PFSK-1 (cell line): ENCODE measurements at regions not wholly inside any gene's neighbourhood (a gene's known extent, or its start where the extent isn't known, plus 50 kb on each side); places are given as distances from the start of the nearest gene placed in this dataset.

Experiments
- FOXP2 ChIP-seq: optimal IDR thresholded peaks from 2 replicates; pipeline ENCODE3; 2011; ENCODE audit warnings: borderline replicate concordance, control low read depth, inconsistent platforms; ENCODE audit not compliant: insufficient read depth; ENCODE audit errors: extremely low read length, extremely low read depth
- POLR2AphosphoS5 ChIP-seq: IDR thresholded peaks from 2 replicates; pipeline ENCODE4 v1.6.1; 2012; ENCODE audit warnings: low read depth, mild to moderate bottlenecking, control low read depth, low read length, moderate library complexity
- SIN3A ChIP-seq: IDR thresholded peaks from 2 replicates; pipeline ENCODE4 v1.6.1; 2012; ENCODE audit warnings: mild to moderate bottlenecking, low read length, moderate library complexity, borderline replicate concordance; ENCODE audit not compliant: insufficient read depth
- TF ChIP-seq, protein P1 (sequence below), 2 experiments: IDR thresholded peaks; 2 replicates each; pipeline versions ENCODE4 v1.6.1 to v1.8.0; 2011 to 2012; ENCODE audit warnings: low read depth in 2 of 2, low read length in 2 of 2, control low read depth in 1 of 2, inconsistent platforms in 1 of 2, mild to moderate bottlenecking in 1 of 2, moderate library complexity in 1 of 2; ENCODE audit not compliant: insufficient read depth in 1 of 2

GRCh38 chr16:47777220-47777619 lies 316.1 kb downstream of the PHKB start:
- TF ChIP-seq POLR2AphosphoS5, result no peak
- TF ChIP-seq SIN3A, result no peak
- TF ChIP-seq, protein P1, sequence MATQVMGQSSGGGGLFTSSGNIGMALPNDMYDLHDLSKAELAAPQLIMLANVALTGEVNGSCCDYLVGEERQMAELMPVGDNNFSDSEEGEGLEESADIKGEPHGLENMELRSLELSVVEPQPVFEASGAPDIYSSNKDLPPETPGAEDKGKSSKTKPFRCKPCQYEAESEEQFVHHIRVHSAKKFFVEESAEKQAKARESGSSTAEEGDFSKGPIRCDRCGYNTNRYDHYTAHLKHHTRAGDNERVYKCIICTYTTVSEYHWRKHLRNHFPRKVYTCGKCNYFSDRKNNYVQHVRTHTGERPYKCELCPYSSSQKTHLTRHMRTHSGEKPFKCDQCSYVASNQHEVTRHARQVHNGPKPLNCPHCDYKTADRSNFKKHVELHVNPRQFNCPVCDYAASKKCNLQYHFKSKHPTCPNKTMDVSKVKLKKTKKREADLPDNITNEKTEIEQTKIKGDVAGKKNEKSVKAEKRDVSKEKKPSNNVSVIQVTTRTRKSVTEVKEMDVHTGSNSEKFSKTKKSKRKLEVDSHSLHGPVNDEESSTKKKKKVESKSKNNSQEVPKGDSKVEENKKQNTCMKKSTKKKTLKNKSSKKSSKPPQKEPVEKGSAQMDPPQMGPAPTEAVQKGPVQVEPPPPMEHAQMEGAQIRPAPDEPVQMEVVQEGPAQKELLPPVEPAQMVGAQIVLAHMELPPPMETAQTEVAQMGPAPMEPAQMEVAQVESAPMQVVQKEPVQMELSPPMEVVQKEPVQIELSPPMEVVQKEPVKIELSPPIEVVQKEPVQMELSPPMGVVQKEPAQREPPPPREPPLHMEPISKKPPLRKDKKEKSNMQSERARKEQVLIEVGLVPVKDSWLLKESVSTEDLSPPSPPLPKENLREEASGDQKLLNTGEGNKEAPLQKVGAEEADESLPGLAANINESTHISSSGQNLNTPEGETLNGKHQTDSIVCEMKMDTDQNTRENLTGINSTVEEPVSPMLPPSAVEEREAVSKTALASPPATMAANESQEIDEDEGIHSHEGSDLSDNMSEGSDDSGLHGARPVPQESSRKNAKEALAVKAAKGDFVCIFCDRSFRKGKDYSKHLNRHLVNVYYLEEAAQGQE (IDR thresholded peaks at IDR 0.05; ENCODE audit: insufficient read depth in 1 of 2, low read depth in 2 of 2, low read length in 2 of 2), result no peak
- TF ChIP-seq FOXP2, result no peak
